Sciatic nerve (tissue), 2 donors: ENCODE measurements at regions not wholly inside any gene's neighbourhood (a gene's known extent, or its start where the extent isn't known, plus 50 kb on each side); places are given as distances from the start of the nearest gene placed in this dataset.
"Not testable (repeated sequence)": the region's sequence is repeated elsewhere in the genome, so short reads cannot be mapped to it uniquely, and the experiment has no call there.

Source experiments
- ATAC-seq: fragments of 200-7000 bp; cut with Tn5 transposase; one replicate; pipeline ENCODE4 v1.9.1; 2020; ENCODE audit warnings: mild to moderate bottlenecking, moderate library complexity
- DNase-seq: peaks from one replicate; pipeline ENCODE4 v3.0.0-alpha.2; 2020; ENCODE audit warnings: low spot score
- intact Hi-C: fragments of 100-400 bp; cut with DNase I; formaldehyde crosslinking; loops from one replicate; pipeline ENCODE4 v1.14.2; 2022
- donor health status: DM: no; HTN: no; CAD: no.
- donor health status: DM: no; HTN: no; CAD: no.

GRCh38 chr16:17744921-17745572 lies 274.3 kb upstream of the XYLT1 start:
- DNase-seq = no peak
- ATAC-seq = no peak
- intact Hi-C loops = loop anchor here (5.0 kb wide), 1 partner anchor 483 kb away; no protein-coding TSS in a partner anchor

- intact Hi-C loops = loop anchor here (5.0 kb wide), 1 partner anchor 481 kb away; no protein-coding TSS in a partner anchor
- ATAC-seq (no peak), DNase-seq (no peak)
Measured at GRCh38 chr16:17743578-17743977, 272.8 kb upstream of the XYLT1 start.

- ATAC-seq (no peak), DNase-seq (no peak)
- intact Hi-C loops = loop anchor here (5.0 kb wide), 1 partner anchor 481 kb away; no protein-coding TSS in a partner anchor
Measured at GRCh38 chr16:17743158-17743557, 272.4 kb upstream of the XYLT1 start.

- ATAC-seq, intact Hi-C loops, DNase-seq: not testable (repeated sequence)
Measured at GRCh38 chr16:17735099-17735498, 264.3 kb upstream of the XYLT1 start.

- intact Hi-C loops = no loop called here
- ATAC-seq (no peak), DNase-seq (no peak)
Measured at GRCh38 chr16:17729820-17730219, 259.1 kb upstream of the XYLT1 start.

GRCh38 chr16:17728196-17728595 lies 257.4 kb upstream of the XYLT1 start:
- no peak for DNase-seq
- ATAC-seq = no peak
- intact Hi-C loops = no loop called here

- intact Hi-C loops = no loop called here
- no peak for DNase-seq
- no peak for ATAC-seq
Measured at GRCh38 chr16:17724242-17724898, 253.6 kb upstream of the XYLT1 start.

- no peak for ATAC-seq
- intact Hi-C loops = no loop called here
- no peak for DNase-seq
Measured at GRCh38 chr16:17723531-17724134, 252.9 kb upstream of the XYLT1 start.

- DNase-seq = no peak
- intact Hi-C loops = no loop called here
- ATAC-seq = no peak
Measured at GRCh38 chr16:17718495-17718894, 247.7 kb upstream of the XYLT1 start.

- intact Hi-C loops = no loop called here
- ATAC-seq = no peak
- DNase-seq = no peak
Measured at GRCh38 chr16:17705847-17706246, 235.1 kb upstream of the XYLT1 start.

- no peak for ATAC-seq
- intact Hi-C loops = no loop called here
Measured at GRCh38 chr16:17696616-17697015, 225.9 kb upstream of the XYLT1 start.

GRCh38 chr16:17692484-17692883 lies 221.7 kb upstream of the XYLT1 start:
- DNase-seq (no peak), ATAC-seq (no peak)
- intact Hi-C loops = no loop called here

More at GRCh38 chr16:17696616-17697015, 225.9 kb upstream of the XYLT1 start:
- no peak for DNase-seq

GRCh38 chr16:17691899-17692176 lies 221.1 kb upstream of the XYLT1 start:
- DNase-seq = no peak
- intact Hi-C loops = no loop called here
- ATAC-seq = no peak

- no peak for ATAC-seq
- intact Hi-C loops = no loop called here
- no peak for DNase-seq
Measured at GRCh38 chr16:17691106-17691898, 220.5 kb upstream of the XYLT1 start.

GRCh38 chr16:17685447-17685846 lies 214.7 kb upstream of the XYLT1 start:
- ATAC-seq = no peak
- DNase-seq = no peak
- intact Hi-C loops = no loop called here

- intact Hi-C loops = no loop called here
- ATAC-seq (no peak), DNase-seq (no peak)
Measured at GRCh38 chr16:17683281-17683680, 212.5 kb upstream of the XYLT1 start.

GRCh38 chr16:17676171-17676570 lies 205.4 kb upstream of the XYLT1 start:
- DNase-seq (no peak), ATAC-seq (no peak)
- intact Hi-C loops = no loop called here

- no peak for DNase-seq
- intact Hi-C loops = no loop called here
- no peak for ATAC-seq
Measured at GRCh38 chr16:17668386-17668785, 197.6 kb upstream of the XYLT1 start.

GRCh38 chr16:17666293-17666692 lies 195.5 kb upstream of the XYLT1 start:
- DNase-seq = no peak
- intact Hi-C loops = no loop called here
- no peak for ATAC-seq

GRCh38 chr16:17658881-17659280 lies 188.1 kb upstream of the XYLT1 start:
- intact Hi-C loops = no loop called here
- DNase-seq (no peak), ATAC-seq (no peak)
